H1 (cell line): ENCODE measurements at regions not wholly inside any gene's neighbourhood (a gene's known extent, or its start where the extent isn't known, plus 50 kb on each side); places are given as distances from the start of the nearest gene placed in this dataset.

ENCODE experiments used
- CTCF ChIA-PET: fragments of 300-600 bp; sonication (Branson Sonifier 250); formaldehyde crosslinking; loops from one replicate; lab custom pipeline; 2021; ENCODE audit not compliant: partially characterized antibody; lab: Charles Lee
- POLR2A ChIA-PET: fragments of 300-600 bp; sonication (Branson Sonifier 250); formaldehyde crosslinking; loops from one replicate; lab custom pipeline; 2021; ENCODE audit warnings: inconsistent platforms; ENCODE audit not compliant: partially characterized antibody; lab: Charles Lee
- DNase-seq, 2 experiments: peaks; one replicate each; pipeline versions ENCODE4 v3.0.0 to v3.0.0-alpha.2; 2010 to 2022; ENCODE audit warnings: low spot score in 2 of 2, low read depth in 1 of 2, mixed read lengths in 1 of 2
- FAIRE-seq: peaks from 2 replicates; lab custom pipeline; 2011; peaks lifted over from hg19 to GRCh38; lab: Jason Lieb, UNC
- H2AFZ ChIP-seq: 2 replicates; pipeline ENCODE4 v1.8.1; 2012; ENCODE audit warnings: low read length, inconsistent platforms
- H2AK5ac ChIP-seq: 2 replicates; pipeline ENCODE4 v1.6.1; 2013; ENCODE audit warnings: low read depth, low read length
- H2BK120ac ChIP-seq: replicated peaks from 2 replicates; pipeline ENCODE3; 2013; ENCODE audit warnings: low read depth, low read length, inconsistent platforms
- H2BK12ac ChIP-seq: 2 replicates; pipeline ENCODE4 v1.6.1; 2013; ENCODE audit warnings: low read depth, low read length
- H2BK15ac ChIP-seq: 2 replicates; pipeline ENCODE4 v1.6.1; 2013; ENCODE audit warnings: low read length
- H2BK20ac ChIP-seq: 2 replicates; pipeline ENCODE4 v1.6.1; 2013; ENCODE audit warnings: low read length
- H2BK5ac ChIP-seq: 2 replicates; pipeline ENCODE4 v1.6.1; 2013; ENCODE audit warnings: low read depth, low read length
- H3K14ac ChIP-seq: 2 replicates; pipeline ENCODE4 v1.6.1; 2013; ENCODE audit warnings: inconsistent platforms; ENCODE audit not compliant: insufficient read length
- H3K18ac ChIP-seq: 2 replicates; pipeline ENCODE4 v1.6.1; 2013; ENCODE audit warnings: low read length; ENCODE audit errors: extremely low read depth
- H3K23ac ChIP-seq: 2 replicates; pipeline ENCODE4 v1.6.1; 2013; ENCODE audit warnings: inconsistent platforms; ENCODE audit not compliant: insufficient read length
- H3K23me2 ChIP-seq: 2 replicates; pipeline ENCODE4 v1.6.1; 2013; ENCODE audit warnings: low read depth, low read length
- H3K27ac ChIP-seq: 2 replicates; pipeline ENCODE4 v1.6.1; 2011; ENCODE audit warnings: low read depth, low read length, inconsistent platforms
- H3K27me3 ChIP-seq, 4 experiments: replicated peaks in 1 of 4; 1 replicate in 1 of 4; 2 replicates in 3 of 4; pipeline versions ENCODE4 v1.6.1 to v1.8.1; 2011 to 2013; ENCODE audit warnings: low read length in 3 of 4, mild to moderate bottlenecking in 3 of 4, inconsistent platforms in 2 of 4, mixed read lengths in 2 of 4, moderate library complexity in 1 of 4; ENCODE audit not compliant: control insufficient read depth in 3 of 4, insufficient read depth in 3 of 4; ENCODE audit errors: extremely low read depth in 1 of 4
- H3K36me3 ChIP-seq, 4 experiments: 2 replicates each; pipeline versions ENCODE4 v1.6.1 to v1.8.1; 2011 to 2013; ENCODE audit warnings: mild to moderate bottlenecking in 4 of 4, low read length in 3 of 4, moderate library complexity in 2 of 4, control low read depth in 1 of 4, inconsistent platforms in 1 of 4; ENCODE audit not compliant: insufficient read depth in 4 of 4, control insufficient read depth in 2 of 4
- H3K4ac ChIP-seq: replicated peaks from 2 replicates; pipeline ENCODE3; 2013; ENCODE audit warnings: low read length, low read depth, mixed read lengths, inconsistent platforms; ENCODE audit not compliant: insufficient read length
- H3K4me1 ChIP-seq, 4 experiments: replicated peaks in 1 of 4; 1 replicate in 1 of 4; 2 replicates in 3 of 4; pipeline versions ENCODE4 v1.6.1 to v1.8.1; 2011 to 2013; ENCODE audit warnings: low read length in 3 of 4, inconsistent platforms in 2 of 4, mixed read lengths in 1 of 4; ENCODE audit not compliant: insufficient read depth in 4 of 4, control insufficient read depth in 3 of 4
- H3K4me2 ChIP-seq, 2 experiments: 2 replicates each; pipeline versions ENCODE4 v1.6.1 to v1.8.1; 2011 to 2013; ENCODE audit warnings: low read depth in 2 of 2, low read length in 2 of 2, control low read depth in 1 of 2, inconsistent platforms in 1 of 2, mild to moderate bottlenecking in 1 of 2; ENCODE audit not compliant: insufficient read depth in 1 of 2
- H3K4me3 ChIP-seq, 4 experiments: fragments of 200-600, 300-600 bp in 1 of 4; sonication (generic), shearing (Covaris generic), sonication (Bioruptor Twin) in 1 of 4; 2 replicates each; pipeline versions ENCODE4 v1.5.1 to v1.8.1; 2011 to 2016; ENCODE audit warnings: low read length in 4 of 4, low read depth in 3 of 4, control low read depth in 2 of 4, inconsistent platforms in 2 of 4, mild to moderate bottlenecking in 2 of 4, mixed read lengths in 1 of 4, moderate library complexity in 1 of 4; ENCODE audit not compliant: insufficient read depth in 2 of 4; ENCODE audit errors: extremely low read depth in 1 of 4
- H3K56ac ChIP-seq: replicated peaks from 2 replicates; pipeline ENCODE3; 2013; ENCODE audit warnings: low read depth, mild to moderate bottlenecking, mixed read lengths, low read length, inconsistent platforms; ENCODE audit not compliant: insufficient read length
- H3K79me1 ChIP-seq: 2 replicates; pipeline ENCODE4 v1.6.1; 2013; ENCODE audit warnings: low read depth, low read length, control low read depth
- H3K79me2 ChIP-seq, 2 experiments: 2 replicates each; pipeline versions ENCODE4 v1.6.1 to v1.8.1; 2012 to 2013; ENCODE audit warnings: low read length in 2 of 2, mild to moderate bottlenecking in 2 of 2, inconsistent platforms in 1 of 2; ENCODE audit not compliant: insufficient read depth in 2 of 2, control insufficient read depth in 1 of 2
- H3K9ac ChIP-seq, 4 experiments: replicated peaks in 1 of 4; 1 replicate in 1 of 4; 2 replicates in 3 of 4; pipeline versions ENCODE4 v1.6.1 to v1.8.1; 2011 to 2013; ENCODE audit warnings: low read depth in 3 of 4, low read length in 3 of 4, control low read depth in 2 of 4, mild to moderate bottlenecking in 2 of 4, moderate library complexity in 2 of 4, inconsistent platforms in 1 of 4; ENCODE audit errors: extremely low read depth in 1 of 4
- H3K9me3 ChIP-seq, 2 experiments: 2 replicates each; pipeline versions ENCODE4 v1.6.1 to v1.8.1; 2012 to 2013; ENCODE audit warnings: mild to moderate bottlenecking in 2 of 2, moderate library complexity in 2 of 2, control low read depth in 1 of 2, inconsistent platforms in 1 of 2, low read depth in 1 of 2, low read length in 1 of 2, mixed read lengths in 1 of 2; ENCODE audit not compliant: insufficient read depth in 2 of 2
- H4K20me1 ChIP-seq, 2 experiments: replicated peaks in 1 of 2; 2 replicates each; pipeline versions ENCODE3 to v1.8.1; 2011 to 2013; ENCODE audit warnings: inconsistent platforms in 2 of 2, low read length in 2 of 2, mild to moderate bottlenecking in 1 of 2; ENCODE audit not compliant: insufficient read depth in 2 of 2, control insufficient read depth in 1 of 2
- H4K5ac ChIP-seq: 2 replicates; pipeline ENCODE4 v1.6.1; 2013; ENCODE audit warnings: low read length, low read depth, mixed read lengths, inconsistent platforms; ENCODE audit not compliant: insufficient read length
- H4K8ac ChIP-seq: 2 replicates; pipeline ENCODE4 v1.8.0; 2013; ENCODE audit warnings: mild to moderate bottlenecking, moderate library complexity, low read length, inconsistent platforms; ENCODE audit not compliant: insufficient read depth; ENCODE audit errors: extremely low read depth
- H4K91ac ChIP-seq: replicated peaks from 2 replicates; pipeline ENCODE3; 2013; ENCODE audit warnings: low read length, mixed read lengths, inconsistent platforms; ENCODE audit not compliant: insufficient read length
- FOSL1 ChIP-seq: IDR thresholded peaks from 2 replicates; pipeline ENCODE4 v1.6.1; 2011; ENCODE audit warnings: mild to moderate bottlenecking, low read depth, low read length, moderate library complexity; ENCODE audit not compliant: insufficient read depth
- PHF8 ChIP-seq: fragments of 200-600 bp; sonication (generic); conservative IDR thresholded peaks from 2 replicates; pipeline ENCODE4 v1.7.1; 2012; ENCODE audit warnings: low read depth, mild to moderate bottlenecking, inconsistent platforms, low read length, moderate library complexity
- TCF12 ChIP-seq: IDR thresholded peaks from 2 replicates; pipeline ENCODE4 v1.6.1; 2011; ENCODE audit warnings: low read depth, mild to moderate bottlenecking, low read length
- WGBS, 2 experiments: shearing (Covaris generic) in 1 of 2; methylation state at CpG; one replicate each; pipeline versions ENCODE4 v1.1.6 to v1.1.7; 2013 to 2015; ENCODE audit warnings: low lambda C conversion rate in 2 of 2, mixed read lengths in 2 of 2, inconsistent platforms in 1 of 2, low coverage in 1 of 2, missing lambda C conversion rate in 1 of 2; ENCODE audit not compliant: insufficient replicate concordance in 2 of 2, insufficient coverage in 1 of 2, insufficient read length in 1 of 2; ENCODE audit errors: extremely low coverage in 1 of 2, missing lambda C conversion rate in 1 of 2; 5-methylcytosine and 5-hydroxymethylcytosine counted together

- Histone ChIP-seq H3K27ac (no peak overlapping the region), H3K4me1 (no peaks in the 10 kb centered on the region), H2BK20ac (no peak overlapping the region)
Observed at GRCh38 chr6:22848121-22848520, 278.8 kb downstream of the HDGFL1 start.

More at GRCh38 chr6:22848121-22848520, 278.8 kb downstream of the HDGFL1 start:
- peaks cover 4% of the 10 kb centered on the region in 2 experiments; a peak in 1 of 4 replicates for H3K9me3 ChIP-seq
- DNase-seq (no peak), FAIRE-seq (no peak)
- H3K56ac ChIP-seq, result no peak overlapping the region
- H3K79me2 ChIP-seq, result no peaks in the 10 kb centered on the region
- H3K14ac ChIP-seq, result no peak overlapping the region
- no peak overlapping the region for H4K5ac ChIP-seq
- peaks cover 0 to 3% (median 0%) of the 10 kb centered on the region in 4 experiments; a peak in 1 of 8 replicates for H3K36me3 ChIP-seq
- H3K23ac ChIP-seq, result no peak overlapping the region
- H3K27me3 ChIP-seq, result no peaks in the 10 kb centered on the region
- H3K9ac ChIP-seq, result no peak overlapping the region
- H2AK5ac ChIP-seq, result no peak overlapping the region
- H3K4ac ChIP-seq, result no peak overlapping the region
- no peak overlapping the region for H2AFZ ChIP-seq
- no peak overlapping the region for H2BK5ac ChIP-seq
- H3K4me3 ChIP-seq, result no peak overlapping the region
- CTCF ChIA-PET, result no interaction called here
- H2BK12ac ChIP-seq, result no peak overlapping the region
- H4K20me1 ChIP-seq, result no peaks in the 10 kb centered on the region
- no peaks in the 10 kb centered on the region for H3K79me1 ChIP-seq
- TF ChIP-seq PHF8 (no peak), TCF12 (no peak), FOSL1 (no peak)
- no peak overlapping the region for H2BK120ac ChIP-seq
- WGBS, 2 experiments, result 100% methylated on average over 1 of the region's 2 CpGs; no CpG with 5 or more reads in 1 of the 2 experiments
- no peak overlapping the region for H4K8ac ChIP-seq
- no peak overlapping the region for H4K91ac ChIP-seq
- H3K23me2 ChIP-seq, result no peaks in the 10 kb centered on the region
- H3K18ac ChIP-seq, result no peak overlapping the region
- POLR2A ChIA-PET, result no interaction called here
- H2BK15ac ChIP-seq, result no peak overlapping the region
- no peak overlapping the region for H3K4me2 ChIP-seq
